ENCODE measurements at regions not wholly inside any gene's neighbourhood (a gene's known extent, or its start where the extent isn't known, plus 50 kb on each side); places are given as distances from the start of the nearest gene placed in this dataset.

DNA sequence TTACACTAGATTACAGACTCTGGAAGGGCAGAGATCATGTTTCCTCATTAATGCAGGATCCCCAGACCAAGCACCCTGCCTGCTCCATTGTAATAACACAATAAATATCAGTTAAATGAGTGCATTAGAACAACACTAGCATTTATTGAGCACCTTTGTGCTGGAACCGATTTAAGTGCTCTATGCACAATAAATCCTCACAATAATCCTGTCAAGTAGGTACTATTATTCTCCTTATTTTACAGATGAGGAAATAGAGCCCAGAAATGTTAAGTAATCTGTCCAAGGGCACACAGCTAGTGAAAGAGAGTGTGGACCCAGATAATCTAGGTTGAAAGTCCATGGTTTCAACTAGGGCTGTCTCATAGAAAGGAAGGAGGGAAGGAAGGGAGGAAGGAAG lies 69.8 kb downstream of the MAP1LC3B2 start:
- Histone ChIP-seq H3K27ac (ENCODE audit: low read depth in 1 of 2, low read length in 1 of 2) (no peak overlapping the region), H3K9me3 (ENCODE audit: control insufficient read depth in 4 of 4, insufficient read depth in 3 of 4, low read length in 3 of 4) (no peaks in the 10 kb centered on the region), H3K9ac (ENCODE audit: insufficient read depth in 1 of 2, low read length in 2 of 2) (no peak overlapping the region), H3K4me1 (ENCODE audit: control insufficient read depth in 5 of 5, insufficient read depth in 5 of 5, low read length in 5 of 5) (peaks cover 0 to 5% (median 0%) of the 10 kb centered on the region in 5 donors), H3K27me3 (ENCODE audit: control insufficient read depth in 3 of 3, insufficient read depth in 3 of 3, low read length in 2 of 3) (no peaks in the 10 kb centered on the region), H3K4me3 (no peak overlapping the region), H3K36me3 (ENCODE audit: control insufficient read depth in 4 of 4, insufficient read depth in 4 of 4, low read length in 4 of 4) (no peaks in the 10 kb centered on the region)
- ATAC-seq (ENCODE audit: insufficient read depth, low FRiP score): no peak
- 68 to 90% methylated on average over 1 of the region's 1 CpG for WGBS, 2 donors
- TF ChIP-seq, protein P1, sequence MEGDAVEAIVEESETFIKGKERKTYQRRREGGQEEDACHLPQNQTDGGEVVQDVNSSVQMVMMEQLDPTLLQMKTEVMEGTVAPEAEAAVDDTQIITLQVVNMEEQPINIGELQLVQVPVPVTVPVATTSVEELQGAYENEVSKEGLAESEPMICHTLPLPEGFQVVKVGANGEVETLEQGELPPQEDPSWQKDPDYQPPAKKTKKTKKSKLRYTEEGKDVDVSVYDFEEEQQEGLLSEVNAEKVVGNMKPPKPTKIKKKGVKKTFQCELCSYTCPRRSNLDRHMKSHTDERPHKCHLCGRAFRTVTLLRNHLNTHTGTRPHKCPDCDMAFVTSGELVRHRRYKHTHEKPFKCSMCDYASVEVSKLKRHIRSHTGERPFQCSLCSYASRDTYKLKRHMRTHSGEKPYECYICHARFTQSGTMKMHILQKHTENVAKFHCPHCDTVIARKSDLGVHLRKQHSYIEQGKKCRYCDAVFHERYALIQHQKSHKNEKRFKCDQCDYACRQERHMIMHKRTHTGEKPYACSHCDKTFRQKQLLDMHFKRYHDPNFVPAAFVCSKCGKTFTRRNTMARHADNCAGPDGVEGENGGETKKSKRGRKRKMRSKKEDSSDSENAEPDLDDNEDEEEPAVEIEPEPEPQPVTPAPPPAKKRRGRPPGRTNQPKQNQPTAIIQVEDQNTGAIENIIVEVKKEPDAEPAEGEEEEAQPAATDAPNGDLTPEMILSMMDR (IDR thresholded peaks at IDR 0.05; ENCODE audit: control extremely low read depth, extremely low read depth): no peak
- DNase-seq: no peak

DNA sequence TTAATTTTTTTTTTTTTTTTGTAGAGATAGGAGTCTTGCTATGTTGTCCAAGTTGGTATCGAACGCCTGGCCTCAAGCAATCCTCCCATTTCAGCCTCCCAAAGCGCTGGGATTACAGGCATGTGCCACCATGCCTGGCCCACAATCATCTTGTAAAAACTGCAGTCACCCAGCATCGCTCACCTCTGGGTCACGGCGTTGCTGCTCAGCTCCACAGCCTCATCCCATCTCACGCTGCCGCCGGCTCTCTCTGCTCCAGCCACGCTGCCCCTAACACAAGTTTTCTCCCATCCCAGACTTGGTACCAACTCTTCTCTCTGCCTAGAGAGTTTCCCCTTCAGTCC lies 69.2 kb downstream of the MAP1LC3B2 start:
- Histone ChIP-seq H3K4me1 (ENCODE audit: control insufficient read depth in 5 of 5, insufficient read depth in 5 of 5, low read length in 5 of 5) (peaks cover 0 to 5% (median 0%) of the 10 kb centered on the region in 5 donors), H3K36me3 (ENCODE audit: control insufficient read depth in 4 of 4, insufficient read depth in 4 of 4, low read length in 4 of 4) (no peaks in the 10 kb centered on the region), H3K27ac (ENCODE audit: low read depth in 1 of 2, low read length in 1 of 2) (no peak overlapping the region), H3K9ac (ENCODE audit: insufficient read depth in 1 of 2, low read length in 2 of 2) (no peak overlapping the region), H3K27me3 (ENCODE audit: control insufficient read depth in 3 of 3, insufficient read depth in 3 of 3, low read length in 2 of 3) (no peaks in the 10 kb centered on the region), H3K9me3 (ENCODE audit: control insufficient read depth in 4 of 4, insufficient read depth in 3 of 4, low read length in 3 of 4) (no peaks in the 10 kb centered on the region), H3K4me3 (no peak overlapping the region)
- WGBS, 2 donors: 98 to 99% methylated on average over 10 of the region's 10 CpGs
- ATAC-seq (ENCODE audit: insufficient read depth, low FRiP score) (no peak), DNase-seq (no peak)
- TF ChIP-seq, protein P1 (IDR thresholded peaks at IDR 0.05; ENCODE audit: control extremely low read depth, extremely low read depth): no peak

All from lung (tissue), 11 donors.